ENCODE measurements at regions not wholly inside any gene's neighbourhood (a gene's known extent, or its start where the extent isn't known, plus 50 kb on each side); places are given as distances from the start of the nearest gene placed in this dataset.

GRCh38 chr15:88398011-88398410, 69.2 kb downstream of the MRPL46 start:
- DNase-seq (ENCODE audit: low read depth) = no peak
- H3K4me3 ChIP-seq (ENCODE audit: low read depth, low read length) = no peak overlapping the region
- TF ChIP-seq CTCF (IDR thresholded peaks at IDR 0.05; ENCODE audit: insufficient read depth, low read depth, low read length) = no peak

DNA sequence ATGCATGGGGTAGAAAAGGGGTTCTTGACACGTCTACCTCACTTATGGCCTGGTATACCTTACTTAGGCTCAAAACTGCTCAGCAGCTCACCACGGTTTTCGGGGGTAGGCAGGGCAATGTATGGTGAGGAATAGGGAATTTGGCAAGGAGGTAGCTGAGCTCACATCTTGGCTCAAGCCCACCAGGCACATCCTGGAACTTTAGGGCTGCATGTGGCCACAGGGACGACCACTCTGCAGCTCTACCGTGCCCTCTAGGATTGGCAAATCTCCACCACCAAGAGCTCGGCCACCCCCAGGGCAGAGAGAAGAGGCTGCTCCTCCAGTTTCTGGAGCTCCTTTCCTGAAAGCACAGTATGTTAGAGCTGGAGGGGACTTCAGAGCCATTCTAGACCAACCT, 69.7 kb downstream of the MRPL46 start:
- TF ChIP-seq CTCF (IDR thresholded peaks at IDR 0.05; ENCODE audit: insufficient read depth, low read depth, low read length) = no peak
- DNase-seq (ENCODE audit: low read depth) = no peak
- H3K4me3 ChIP-seq (ENCODE audit: low read depth, low read length) = no peak overlapping the region

GRCh38 chr15:88395872-88396781, 71.1 kb downstream of the MRPL46 start:
- no peak for TF ChIP-seq CTCF (IDR thresholded peaks at IDR 0.05; ENCODE audit: insufficient read depth, low read depth, low read length)
- no peak overlapping the region for H3K4me3 ChIP-seq (ENCODE audit: low read depth, low read length)
- DNase-seq (ENCODE audit: low read depth) = no peak

DNA sequence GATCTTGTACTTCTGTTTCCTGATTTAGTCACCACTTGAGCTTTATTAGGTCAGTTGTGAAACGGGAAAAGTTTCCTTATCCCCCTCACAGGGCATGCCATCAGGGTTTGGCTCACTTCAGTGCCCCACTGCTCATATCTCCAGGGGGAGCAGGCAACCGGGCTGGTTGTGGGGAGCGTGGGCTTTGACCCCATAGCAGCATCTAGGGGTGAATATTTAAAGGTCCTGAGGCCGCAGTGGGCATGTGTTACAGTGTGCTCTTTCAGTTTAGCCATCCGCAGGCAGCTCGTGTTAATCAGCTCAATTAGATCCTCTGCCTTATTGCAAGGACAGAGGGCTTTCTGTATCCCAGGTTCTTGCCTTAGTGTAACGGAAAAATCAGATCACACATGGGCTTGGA, 71.9 kb downstream of the MRPL46 start:
- no peak for TF ChIP-seq CTCF (IDR thresholded peaks at IDR 0.05; ENCODE audit: insufficient read depth, low read depth, low read length)
- no peak overlapping the region for H3K4me3 ChIP-seq (ENCODE audit: low read depth, low read length)
- DNase-seq (ENCODE audit: low read depth) = no peak

GRCh38 chr15:88394553-88395145, 72.5 kb downstream of the MRPL46 start:
- peak; percentile 1 for DNase-seq (ENCODE audit: low read depth)
- no peak for TF ChIP-seq CTCF (IDR thresholded peaks at IDR 0.05; ENCODE audit: insufficient read depth, low read depth, low read length)
- no peak overlapping the region for H3K4me3 ChIP-seq (ENCODE audit: low read depth, low read length)

GRCh38 chr15:88393719-88394519, 73.3 kb downstream of the MRPL46 start:
- DNase-seq (ENCODE audit: low read depth) = no peak
- no peak overlapping the region for H3K4me3 ChIP-seq (ENCODE audit: low read depth, low read length)
- no peak for TF ChIP-seq CTCF (IDR thresholded peaks at IDR 0.05; ENCODE audit: insufficient read depth, low read depth, low read length)

All from fibroblast of villous mesenchyme (primary cell).